NCI-H1105 (cell line): ENCODE measurements at regions not wholly inside any gene's neighbourhood (a gene's known extent, or its start where the extent isn't known, plus 50 kb on each side); places are given as distances from the start of the nearest gene placed in this dataset.

Experiments used
- DNase-seq: peaks from one replicate; lab custom pipeline; 2025; lab: John Stamatoyannopoulos, UW

- DNase-seq = no peak
Observed at GRCh38 chr16:35881654-35882053, 2422.2 kb downstream of the TP53TG3F start.

GRCh38 chr16:35906440-35906839 lies 2447.0 kb downstream of the TP53TG3F start:
- DNase-seq = no peak

GRCh38 chr16:35908152-35908551 lies 2448.7 kb downstream of the TP53TG3F start:
- no peak for DNase-seq

- no peak for DNase-seq
Observed at GRCh38 chr16:35908942-35909341, 2449.5 kb downstream of the TP53TG3F start.

- no peak for DNase-seq
Observed at GRCh38 chr16:35909351-35909954, 2450.0 kb downstream of the TP53TG3F start.

GRCh38 chr16:35910409-35910808 lies 2451.0 kb downstream of the TP53TG3F start:
- no peak for DNase-seq

- DNase-seq = no peak
Observed at GRCh38 chr16:35911899-35912298, 2452.5 kb downstream of the TP53TG3F start.

- DNase-seq = no peak
Observed at GRCh38 chr16:35931722-35932121, 2472.3 kb downstream of the TP53TG3F start.
